ENCODE measurements at regions not wholly inside any gene's neighbourhood (a gene's known extent, or its start where the extent isn't known, plus 50 kb on each side); places are given as distances from the start of the nearest gene placed in this dataset.

DNA sequence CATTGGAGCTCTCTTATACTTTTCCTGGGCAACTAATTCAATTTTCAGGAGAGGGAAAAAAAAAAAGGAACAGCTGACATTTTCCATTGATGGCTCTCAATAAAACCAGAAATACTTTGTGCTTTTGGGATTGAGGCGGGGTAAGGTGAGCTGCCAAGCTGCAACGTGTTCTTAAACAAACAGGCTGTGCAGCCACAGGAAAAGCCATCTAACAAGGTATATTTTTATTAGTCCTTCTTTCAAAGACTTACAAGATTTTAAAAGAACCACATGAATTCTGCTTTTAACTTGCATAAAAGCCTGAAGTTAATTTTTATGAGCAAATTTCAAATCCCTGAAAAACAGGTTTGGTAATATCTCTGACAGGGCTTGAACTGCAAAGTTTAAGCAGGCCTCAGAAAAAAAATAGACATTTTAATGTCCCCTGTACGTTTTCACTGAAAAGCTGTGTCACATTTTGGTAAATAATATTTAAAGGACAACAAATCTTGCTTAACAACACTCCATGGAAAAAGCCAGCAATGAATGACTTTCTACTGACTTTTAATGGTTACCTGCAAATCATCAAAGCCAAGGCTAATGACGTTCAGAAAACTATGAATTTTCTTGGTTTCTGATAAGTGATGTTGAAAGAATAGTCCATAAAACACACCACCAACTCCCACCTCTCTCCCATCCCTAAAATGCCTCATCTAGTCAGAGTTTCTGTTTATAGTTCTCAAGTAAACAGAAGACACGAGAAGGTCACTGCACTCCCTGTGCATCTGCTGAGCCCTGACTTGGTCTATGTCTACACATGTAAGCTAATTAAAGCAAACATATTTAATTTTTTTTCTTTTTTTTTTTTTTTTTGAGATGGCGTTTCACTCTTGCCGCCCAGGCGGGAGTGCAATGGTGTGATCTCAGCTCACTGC lies 433.6 kb downstream of the PIK3R1 start (continued):
- TF ChIP-seq ZNF462 (CRISPR knock-in tag; IDR thresholded peaks at IDR 0.05) (no peak), EZH2phosphoT487 (IDR thresholded peaks at IDR 0.05; ENCODE audit: unreplicated experiment) (no peak), EZH2 (IDR thresholded peaks at IDR 0.05; ENCODE audit: low read depth, unreplicated experiment) (no peak), POLR2AphosphoS5 (IDR thresholded peaks at IDR 0.05; ENCODE audit: low read depth) (no peak)

DNA sequence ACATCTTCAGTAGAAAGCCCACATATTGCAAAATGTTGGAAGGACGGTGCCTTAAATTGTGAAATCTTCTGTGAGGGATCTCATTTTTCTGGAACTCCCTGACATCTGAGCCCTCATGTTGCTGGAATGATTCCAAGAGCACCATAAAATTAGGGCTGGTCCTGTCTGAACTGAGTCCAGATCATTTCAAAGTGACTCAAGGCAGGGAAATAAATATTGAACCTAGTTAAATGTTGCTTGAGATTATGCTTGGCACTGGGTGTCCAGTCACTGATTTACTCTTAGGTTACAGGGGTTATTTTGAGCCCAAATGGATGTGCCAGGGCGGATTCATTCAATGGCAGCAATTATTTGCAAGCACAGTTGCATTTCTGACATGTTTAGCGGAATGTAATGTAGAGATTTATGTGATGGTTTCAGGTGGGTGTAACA lies 437.0 kb downstream of the PIK3R1 start:
- Mint-ChIP-seq H3K27ac (no peak overlapping the region), H3K9me3 (no peaks in the 10 kb centered on the region; the same call in 1 of the 3 replicates), H3K27me3 (ENCODE audit: insufficient read depth, low read depth, poor library complexity) (peaks cover 10% of the 10 kb centered on the region), H3K4me1 (peaks cover 7% of the 10 kb centered on the region), H3K36me3 (ENCODE audit: low read depth) (peaks cover 4% of the 10 kb centered on the region; the same call in 1 of the 3 replicates), H3K4me3 (no peak overlapping the region)
- DNase-seq (ENCODE audit: low spot score), result no peak
- no peaks in the 10 kb centered on the region for H3K36me3 ChIP-seq (ENCODE audit: insufficient read depth)
- no peak overlapping the region for H3K4me3 ChIP-seq
- peaks cover 12% of the 10 kb centered on the region for H3K9me2 ChIP-seq (ENCODE audit: insufficient read depth)
- no peaks in the 10 kb centered on the region for H3K27me3 ChIP-seq (ENCODE audit: insufficient read depth)
- no peaks in the 10 kb centered on the region for H4K20me1 ChIP-seq (replicated peaks; ENCODE audit: insufficient read depth)
- no peak overlapping the region for H3K4me2 ChIP-seq
- H3K79me2 ChIP-seq (replicated peaks; ENCODE audit: insufficient read depth), result no peaks in the 10 kb centered on the region
- no peaks in the 10 kb centered on the region for H3K4me1 ChIP-seq (ENCODE audit: insufficient read depth)
- peak overlapping the region; percentile 56; the same call in 1 of the 2 replicates for H2AFZ ChIP-seq
- H3F3A ChIP-seq (replicated peaks; ENCODE audit: low read depth), result no peaks in the 10 kb centered on the region
- ATAC-seq, result no peak
- no peak overlapping the region for H3K27ac ChIP-seq (ENCODE audit: low read depth)
- TF ChIP-seq, protein P1, sequence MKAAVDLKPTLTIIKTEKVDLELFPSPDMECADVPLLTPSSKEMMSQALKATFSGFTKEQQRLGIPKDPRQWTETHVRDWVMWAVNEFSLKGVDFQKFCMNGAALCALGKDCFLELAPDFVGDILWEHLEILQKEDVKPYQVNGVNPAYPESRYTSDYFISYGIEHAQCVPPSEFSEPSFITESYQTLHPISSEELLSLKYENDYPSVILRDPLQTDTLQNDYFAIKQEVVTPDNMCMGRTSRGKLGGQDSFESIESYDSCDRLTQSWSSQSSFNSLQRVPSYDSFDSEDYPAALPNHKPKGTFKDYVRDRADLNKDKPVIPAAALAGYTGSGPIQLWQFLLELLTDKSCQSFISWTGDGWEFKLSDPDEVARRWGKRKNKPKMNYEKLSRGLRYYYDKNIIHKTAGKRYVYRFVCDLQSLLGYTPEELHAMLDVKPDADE (IDR thresholded peaks at IDR 0.05), result no peak
- TF ChIP-seq POLR2AphosphoS5 (IDR thresholded peaks at IDR 0.05; ENCODE audit: low read depth) (no peak), JUNB (IDR thresholded peaks at IDR 0.05; ENCODE audit: unreplicated experiment) (no peak), CREB1 (CRISPR knock-in tag; IDR thresholded peaks at IDR 0.05; ENCODE audit: low read depth) (no peak), ZNF114 (CRISPR knock-in tag; IDR thresholded peaks at IDR 0.05) (no peak), EZH2 (IDR thresholded peaks at IDR 0.05; ENCODE audit: low read depth, unreplicated experiment) (no peak), NANOG (IDR thresholded peaks at IDR 0.05; ENCODE audit: borderline replicate concordance) (no peak)

Data from GM23338 (cell line).